ENCODE measurements at regions not wholly inside any gene's neighbourhood (a gene's known extent, or its start where the extent isn't known, plus 50 kb on each side); places are given as distances from the start of the nearest gene placed in this dataset.
"Not testable (repeated sequence)": the region's sequence is repeated elsewhere in the genome, so short reads cannot be mapped to it uniquely, and the experiment has no call there.

- no peaks in the 10 kb centered on the region for H3K9me3 ChIP-seq
- TF ChIP-seq RCOR1 (IDR thresholded peaks at IDR 0.05; ENCODE audit: low read length) (no peak), USF2 (IDR thresholded peaks at IDR 0.05; ENCODE audit: borderline replicate concordance, low read depth, low read length) (no peak), TCF12 (IDR thresholded peaks at IDR 0.05) (no peak), SMC3 (IDR thresholded peaks at IDR 0.05; ENCODE audit: low read depth, low read length) (no peak), PBX3 (IDR thresholded peaks at IDR 0.05) (no peak), FOSL2 (IDR thresholded peaks at IDR 0.05; ENCODE audit: borderline replicate concordance, low read depth) (no peak), RFX5 (IDR thresholded peaks at IDR 0.05; ENCODE audit: low read length) (no peak), YY1 (IDR thresholded peaks at IDR 0.05; ENCODE audit: low read depth) (no peak), TAF1 (IDR thresholded peaks at IDR 0.05; ENCODE audit: borderline replicate concordance, low read depth, low read length) (no peak), EP300 (IDR thresholded peaks at IDR 0.05; ENCODE audit: borderline replicate concordance in 1 of 2, low read depth in 1 of 2, low read length in 1 of 2) (no peak), RAD21 (IDR thresholded peaks at IDR 0.05; ENCODE audit: low read length) (no peak), MAX (IDR thresholded peaks at IDR 0.05; ENCODE audit: low read depth) (no peak), EZH2phosphoT487 (IDR thresholded peaks at IDR 0.05; ENCODE audit: borderline replicate concordance, low read depth) (no peak), TEAD4 (IDR thresholded peaks at IDR 0.05; ENCODE audit: borderline replicate concordance, insufficient read depth) (no peak), CHD2 (IDR thresholded peaks at IDR 0.05; ENCODE audit: low read length, partially characterized antibody) (no peak), MEF2A (IDR thresholded peaks at IDR 0.05; ENCODE audit: borderline replicate concordance, low read depth) (no peak), FOXM1 (IDR thresholded peaks at IDR 0.05; ENCODE audit: low read depth) (no peak)
- H3K4me3 ChIP-seq (ENCODE audit: low read depth in 2 of 2, low read length in 1 of 2): no peak overlapping the region
- H3K36me3 ChIP-seq (replicated peaks in 1 of 2; ENCODE audit: control insufficient read depth in 1 of 2, insufficient read depth in 2 of 2, low read length in 1 of 2): no peaks in the 10 kb centered on the region
- H3K9me2 ChIP-seq: no peaks in the 10 kb centered on the region
- peaks cover 0 to 13% of the 10 kb centered on the region in 2 experiments; a peak in 1 of 4 replicates for H3K4me1 ChIP-seq (ENCODE audit: control insufficient read depth in 1 of 2, insufficient read depth in 2 of 2, low read depth in 1 of 2, low read length in 1 of 2)
- 54% methylated on average over 4 of the region's 4 CpGs for WGBS (ENCODE audit: low lambda C conversion rate)
- H3K27ac ChIP-seq (ENCODE audit: low read depth in 2 of 2, low read length in 1 of 2): no peak overlapping the region
- H3K4me2 ChIP-seq: no peak overlapping the region
- ChIA-PET CTCF (interaction anchor here (0.6 kb wide), 1 partner anchor 182 kb away, joined by 3 read pairs; no protein-coding TSS in a partner anchor), POLR2A (no interaction called here)
- H4K20me1 ChIP-seq (ENCODE audit: insufficient read depth): no peaks in the 10 kb centered on the region
- no peaks in the 10 kb centered on the region for H3K27me3 ChIP-seq (ENCODE audit: insufficient read depth)
- H3K79me2 ChIP-seq (ENCODE audit: insufficient read depth): no peaks in the 10 kb centered on the region
- H3K9ac ChIP-seq: no peak overlapping the region
- H2AFZ ChIP-seq (ENCODE audit: low read depth): no peak overlapping the region
- no peak for DNase-seq
- no peaks in the 10 kb centered on the region for H3F3A ChIP-seq (replicated peaks; ENCODE audit: insufficient read depth)
Observed at GRCh38 chr14:104232070-104232484, 93.7 kb downstream of the KIF26A start.

GRCh38 chr14:104234007-104234786, 95.8 kb downstream of the KIF26A start:
- H3K79me2 ChIP-seq (ENCODE audit: insufficient read depth); H3K27me3 ChIP-seq (ENCODE audit: insufficient read depth); H3K4me2 ChIP-seq; POLR2A ChIA-PET; DNase-seq; H3F3A ChIP-seq (replicated peaks; ENCODE audit: insufficient read depth); H3K9me2 ChIP-seq; H4K20me1 ChIP-seq (ENCODE audit: insufficient read depth); H2AFZ ChIP-seq (ENCODE audit: low read depth); H3K36me3 ChIP-seq (replicated peaks in 1 of 2; ENCODE audit: control insufficient read depth in 1 of 2, insufficient read depth in 2 of 2, low read length in 1 of 2); H3K4me1 ChIP-seq (ENCODE audit: control insufficient read depth in 1 of 2, insufficient read depth in 2 of 2, low read depth in 1 of 2, low read length in 1 of 2); H3K9me3 ChIP-seq; CTCF ChIA-PET; H3K27ac ChIP-seq (ENCODE audit: low read depth in 2 of 2, low read length in 1 of 2); H3K9ac ChIP-seq; H3K4me3 ChIP-seq (ENCODE audit: low read depth in 2 of 2, low read length in 1 of 2): not testable (repeated sequence)
- 56% methylated on average over 3 of the region's 3 CpGs for WGBS (ENCODE audit: low lambda C conversion rate)

Data from SK-N-SH (cell line).